ENCODE measurements at regions not wholly inside any gene's neighbourhood (a gene's known extent, or its start where the extent isn't known, plus 50 kb on each side); places are given as distances from the start of the nearest gene placed in this dataset.

DNA sequence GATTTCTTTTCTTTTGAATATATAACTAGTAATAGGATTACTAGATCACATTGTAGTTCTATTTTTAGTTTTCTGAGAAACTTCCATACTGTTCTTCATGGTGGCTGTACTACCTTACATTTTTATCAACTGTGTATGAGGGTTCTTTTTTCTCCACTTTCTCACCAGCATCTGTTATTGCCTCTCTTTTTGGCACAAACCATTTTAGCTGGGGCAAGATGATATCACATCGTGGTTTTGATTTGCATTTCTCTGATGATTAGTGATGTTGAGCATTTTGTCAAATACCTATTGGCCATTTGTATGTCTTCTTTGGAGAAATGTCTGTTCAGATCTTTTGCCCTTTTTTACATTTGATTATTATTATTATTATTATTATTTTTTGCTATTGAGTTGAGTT, 86.1 kb upstream of the TCF21 start:
- TF ChIP-seq, protein P1, sequence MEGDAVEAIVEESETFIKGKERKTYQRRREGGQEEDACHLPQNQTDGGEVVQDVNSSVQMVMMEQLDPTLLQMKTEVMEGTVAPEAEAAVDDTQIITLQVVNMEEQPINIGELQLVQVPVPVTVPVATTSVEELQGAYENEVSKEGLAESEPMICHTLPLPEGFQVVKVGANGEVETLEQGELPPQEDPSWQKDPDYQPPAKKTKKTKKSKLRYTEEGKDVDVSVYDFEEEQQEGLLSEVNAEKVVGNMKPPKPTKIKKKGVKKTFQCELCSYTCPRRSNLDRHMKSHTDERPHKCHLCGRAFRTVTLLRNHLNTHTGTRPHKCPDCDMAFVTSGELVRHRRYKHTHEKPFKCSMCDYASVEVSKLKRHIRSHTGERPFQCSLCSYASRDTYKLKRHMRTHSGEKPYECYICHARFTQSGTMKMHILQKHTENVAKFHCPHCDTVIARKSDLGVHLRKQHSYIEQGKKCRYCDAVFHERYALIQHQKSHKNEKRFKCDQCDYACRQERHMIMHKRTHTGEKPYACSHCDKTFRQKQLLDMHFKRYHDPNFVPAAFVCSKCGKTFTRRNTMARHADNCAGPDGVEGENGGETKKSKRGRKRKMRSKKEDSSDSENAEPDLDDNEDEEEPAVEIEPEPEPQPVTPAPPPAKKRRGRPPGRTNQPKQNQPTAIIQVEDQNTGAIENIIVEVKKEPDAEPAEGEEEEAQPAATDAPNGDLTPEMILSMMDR (IDR thresholded peaks at IDR 0.05; ENCODE audit: insufficient read depth, low read depth, low read length) = no peak
- TF ChIP-seq EZH2 (IDR thresholded peaks at IDR 0.05; ENCODE audit: insufficient read depth, low read length) = no peak
